GM21381 (cell line): ENCODE measurements at regions not wholly inside any gene's neighbourhood (a gene's known extent, or its start where the extent isn't known, plus 50 kb on each side); places are given as distances from the start of the nearest gene placed in this dataset.
"Not testable (repeated sequence)": the region's sequence is repeated elsewhere in the genome, so short reads cannot be mapped to it uniquely, and the experiment has no call there.

Experiments used
- ATAC-seq: cut with Tn5 transposase; IDR thresholded peaks from one replicate; pipeline ENCODE4 v1.9.1; 2021; ENCODE audit warnings: mild to moderate bottlenecking, moderate library complexity; ENCODE audit not compliant: unreplicated experiment

GRCh38 chr20:6355754-6356451, 233.1 kb upstream of the FERMT1 start:
- no peak for ATAC-seq

- ATAC-seq: no peak
Observed at GRCh38 chr20:6348908-6349307, 226.1 kb upstream of the FERMT1 start.

GRCh38 chr20:6347916-6348315, 225.1 kb upstream of the FERMT1 start:
- ATAC-seq: no peak

GRCh38 chr20:6341491-6341890, 218.7 kb upstream of the FERMT1 start:
- ATAC-seq: no peak

- no peak for ATAC-seq
Observed at GRCh38 chr20:6339176-6339575, 216.3 kb upstream of the FERMT1 start.

GRCh38 chr20:6333110-6333509, 210.3 kb upstream of the FERMT1 start:
- no peak for ATAC-seq

- not testable (repeated sequence) for ATAC-seq
Observed at GRCh38 chr20:6321235-6321634, 198.4 kb upstream of the FERMT1 start.

GRCh38 chr20:6311841-6312655, 189.2 kb upstream of the FERMT1 start:
- no peak for ATAC-seq

GRCh38 chr20:6311097-6311496, 188.3 kb upstream of the FERMT1 start:
- ATAC-seq: no peak

GRCh38 chr20:6305536-6305935, 182.7 kb upstream of the FERMT1 start:
- no peak for ATAC-seq

- ATAC-seq: no peak
Observed at GRCh38 chr20:6302041-6302440, 179.2 kb upstream of the FERMT1 start.

GRCh38 chr20:6299456-6299855, 176.6 kb upstream of the FERMT1 start:
- no peak for ATAC-seq

- no peak for ATAC-seq
Observed at GRCh38 chr20:6298049-6298448, 175.2 kb upstream of the FERMT1 start.

GRCh38 chr20:6295867-6296256, 173.0 kb upstream of the FERMT1 start:
- no peak for ATAC-seq

- no peak for ATAC-seq
Observed at GRCh38 chr20:6295127-6295866, 172.5 kb upstream of the FERMT1 start.

GRCh38 chr20:6287471-6287870, 164.6 kb upstream of the FERMT1 start:
- no peak for ATAC-seq

- no peak for ATAC-seq
Observed at GRCh38 chr20:6282642-6283041, 159.8 kb upstream of the FERMT1 start.

- no peak for ATAC-seq
Observed at GRCh38 chr20:6277661-6278240, 154.9 kb upstream of the FERMT1 start.

GRCh38 chr20:6270404-6270803, 147.6 kb upstream of the FERMT1 start:
- ATAC-seq: not testable (repeated sequence)

GRCh38 chr20:6269168-6269873, 146.5 kb upstream of the FERMT1 start:
- no peak for ATAC-seq
